ENCODE measurements at regions not wholly inside any gene's neighbourhood (a gene's known extent, or its start where the extent isn't known, plus 50 kb on each side); places are given as distances from the start of the nearest gene placed in this dataset.

DNA sequence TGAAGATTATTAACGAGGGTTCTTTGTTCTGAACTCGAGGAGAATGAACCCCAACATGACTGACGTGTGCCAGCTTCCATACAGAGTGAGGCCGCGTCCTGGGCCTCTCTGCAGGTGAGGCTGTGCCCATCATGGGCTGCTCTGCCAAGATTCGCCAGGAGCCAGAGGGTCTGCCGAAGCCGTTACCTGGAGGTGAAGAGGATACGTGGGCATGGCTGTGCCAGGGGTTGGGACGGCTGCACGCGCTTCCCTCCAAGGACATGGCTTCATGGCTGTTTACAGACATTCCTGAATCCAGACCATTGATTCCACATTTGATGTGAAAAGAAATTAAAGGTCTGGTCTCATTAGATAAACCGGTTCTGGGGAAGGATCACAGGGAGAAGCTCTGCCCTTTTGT lies 211.4 kb upstream of the SALL3 start:
- no peak for DNase-seq

- no peak for DNase-seq
Measured at GRCh38 chr18:78768656-78769501, 210.7 kb upstream of the SALL3 start.

- no peak for DNase-seq
Measured at GRCh38 chr18:78769502-78770105, 210.0 kb upstream of the SALL3 start.

DNA sequence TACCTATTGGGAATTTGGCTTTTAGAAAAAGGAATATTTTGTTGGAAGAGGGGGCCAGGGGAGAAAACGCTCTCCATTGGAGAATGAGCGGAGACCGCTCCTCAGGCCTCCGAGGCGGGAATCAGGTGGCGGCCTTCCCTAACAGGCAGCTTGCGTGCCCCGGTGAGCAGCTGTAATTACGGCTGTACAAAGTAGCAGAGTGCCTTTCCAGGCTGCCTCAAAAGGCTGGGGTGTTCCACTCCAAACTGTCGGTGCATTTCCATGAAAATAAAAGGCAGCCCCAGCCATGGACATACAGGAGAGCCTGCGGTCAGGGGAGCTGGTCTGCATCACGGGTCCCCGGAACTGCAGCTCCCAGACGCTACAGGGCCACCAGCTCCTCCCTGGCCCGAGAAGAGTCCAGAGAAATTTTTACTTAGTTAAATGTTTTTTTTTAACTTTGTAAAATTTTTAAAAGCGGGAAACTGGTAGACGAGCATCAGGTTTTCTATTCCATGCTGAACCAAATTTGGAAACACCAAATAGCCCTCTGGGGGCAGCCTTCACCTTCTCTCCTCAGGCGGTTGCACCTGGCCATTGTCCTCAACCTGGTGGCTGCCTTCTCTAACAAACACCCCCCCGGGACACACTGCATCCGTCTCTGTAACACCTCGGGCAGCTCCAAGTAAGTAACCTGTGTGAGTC lies 209.3 kb upstream of the SALL3 start:
- no peak for DNase-seq

- DNase-seq: no peak
Measured at GRCh38 chr18:78770823-78771139, 208.8 kb upstream of the SALL3 start.

- DNase-seq: no peak
Measured at GRCh38 chr18:78771496-78772359, 207.9 kb upstream of the SALL3 start.

DNA sequence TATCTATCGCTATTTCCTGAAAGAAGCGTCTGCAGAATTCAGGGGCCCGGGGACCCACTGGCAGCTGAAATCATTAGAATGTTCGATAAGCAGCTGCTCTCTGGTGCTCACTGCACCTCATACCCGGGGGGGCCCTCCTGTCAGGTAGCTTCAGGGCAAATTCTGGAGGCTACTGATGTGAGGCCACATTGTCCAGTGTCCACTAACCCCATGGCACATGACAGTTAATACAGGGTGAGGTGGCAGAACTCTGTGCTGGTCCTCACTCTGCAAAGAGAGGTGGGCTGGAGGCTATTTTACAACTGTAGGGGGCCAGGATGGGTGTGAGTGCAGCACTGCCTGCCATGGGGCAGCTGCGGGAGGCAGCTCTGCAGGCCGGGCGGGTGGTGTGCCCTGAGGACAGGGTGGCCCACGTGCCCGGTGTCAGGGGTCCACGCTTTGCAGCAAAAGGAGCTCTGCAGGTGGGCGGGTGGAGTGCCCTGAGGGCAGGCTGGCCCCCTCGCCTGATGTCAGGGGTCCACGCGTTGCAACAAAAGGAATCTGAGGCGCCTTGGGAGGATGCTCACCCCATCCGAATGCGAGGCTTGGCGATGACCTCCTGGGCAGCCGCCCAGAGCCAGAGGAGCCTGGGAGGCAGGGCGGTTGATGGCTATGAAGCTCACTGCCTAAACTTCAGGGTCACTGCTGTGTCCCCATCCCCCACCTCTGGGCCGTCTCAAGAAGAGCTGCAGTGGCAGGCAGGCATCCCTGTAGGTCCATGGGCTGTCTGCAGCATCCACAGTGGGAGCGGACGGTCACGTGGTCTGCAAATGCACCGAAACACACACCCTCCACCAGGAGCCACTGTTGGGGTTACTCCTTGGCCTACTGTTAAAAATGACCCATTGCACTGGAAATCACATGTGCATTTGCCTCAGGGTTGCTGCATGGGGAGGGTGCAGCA lies 207.0 kb upstream of the SALL3 start:
- no peak for DNase-seq

DNA sequence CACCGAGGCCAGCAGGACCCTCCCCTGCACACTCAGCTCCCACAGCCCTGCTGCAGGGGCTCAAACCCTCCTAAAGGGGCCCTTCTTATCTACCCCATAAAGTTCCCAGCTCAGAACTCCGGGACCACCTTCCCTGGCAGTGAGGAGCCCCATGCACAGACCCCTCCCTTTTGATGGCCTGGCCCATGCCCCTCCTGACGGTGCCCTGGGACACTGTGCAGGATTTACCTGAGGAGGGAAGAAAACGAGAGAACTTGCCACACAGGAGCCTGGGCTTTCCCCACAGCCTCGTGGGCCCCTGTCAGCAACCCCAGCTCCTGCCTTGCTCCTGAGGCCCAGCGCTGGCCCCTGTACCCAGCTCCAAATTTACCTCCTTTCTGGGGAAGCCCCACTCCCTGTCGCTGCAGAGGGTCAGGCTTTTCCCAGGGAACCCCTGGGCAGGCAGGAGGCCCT lies 206.3 kb upstream of the SALL3 start:
- DNase-seq: no peak

- no peak for DNase-seq
Measured at GRCh38 chr18:78773819-78774218, 205.8 kb upstream of the SALL3 start.

DNA sequence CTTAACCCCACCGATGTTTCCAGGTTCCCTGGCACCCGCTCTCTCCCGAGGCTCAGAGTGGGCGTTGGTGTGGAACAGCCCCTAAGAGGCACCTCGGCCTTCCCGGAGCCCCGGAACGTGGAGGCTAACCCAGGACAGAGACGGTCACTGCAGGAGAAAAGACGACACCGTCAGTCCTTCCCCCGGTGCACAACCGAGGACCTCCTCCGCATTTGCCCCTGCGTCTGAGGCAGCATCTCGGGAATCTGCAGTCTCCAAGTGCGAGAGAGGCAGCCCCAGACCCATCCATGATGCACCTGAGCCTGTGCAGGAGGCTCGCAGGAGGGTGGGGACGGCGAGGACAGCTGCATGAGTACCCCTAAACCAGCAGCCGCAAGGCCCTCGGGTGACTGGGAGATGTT lies 204.9 kb upstream of the SALL3 start:
- DNase-seq: no peak

- no peak for DNase-seq
Measured at GRCh38 chr18:78776151-78776550, 203.5 kb upstream of the SALL3 start.

DNA sequence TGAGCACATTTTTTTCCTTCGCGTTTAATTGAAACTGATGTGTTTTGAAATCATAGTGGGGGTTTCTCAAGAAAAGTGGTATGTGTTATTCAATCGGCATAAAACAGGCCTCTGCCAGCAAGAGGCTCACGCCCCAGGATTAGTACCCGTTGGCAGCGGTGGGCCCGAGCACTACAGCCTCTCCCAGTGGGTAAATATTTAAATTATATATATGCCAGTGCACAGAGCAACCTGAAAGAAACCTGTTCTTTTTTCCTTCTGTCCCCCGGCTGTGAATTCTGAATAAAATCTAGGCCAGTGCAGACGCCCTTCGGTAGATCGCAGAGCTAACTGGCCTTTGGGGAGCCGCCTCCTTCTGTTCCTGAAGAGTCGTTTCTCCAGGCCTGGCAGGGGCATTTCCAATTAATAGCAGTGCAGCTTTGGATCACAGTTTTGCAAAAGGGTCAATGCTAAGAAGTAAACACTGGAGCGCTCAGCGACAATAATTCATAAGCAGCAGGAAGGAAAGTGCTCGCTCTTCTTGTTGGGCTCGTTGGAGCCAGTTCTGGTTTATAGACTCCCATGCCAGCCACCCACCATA lies 202.8 kb upstream of the SALL3 start:
- no peak for DNase-seq

DNA sequence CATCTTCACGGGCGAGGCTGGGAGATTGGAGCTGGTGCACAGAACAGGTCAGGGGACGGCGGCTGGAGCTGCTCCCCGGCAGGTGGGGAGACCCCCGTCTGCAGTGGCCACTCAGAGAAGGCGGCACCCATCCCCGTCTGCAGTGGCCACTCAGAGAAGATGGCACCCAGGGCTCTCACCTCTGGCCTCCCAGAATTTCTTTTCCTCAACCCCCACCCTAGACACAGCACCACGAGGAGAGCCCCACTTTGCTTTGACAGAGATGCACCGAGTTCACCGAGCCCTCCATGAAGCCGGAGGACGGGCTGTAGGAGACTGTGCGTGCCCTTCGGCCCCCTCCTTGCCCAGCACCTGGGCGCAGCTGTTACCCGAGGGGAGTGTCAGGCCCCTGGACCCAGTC lies 201.6 kb upstream of the SALL3 start:
- no peak for DNase-seq

DNA sequence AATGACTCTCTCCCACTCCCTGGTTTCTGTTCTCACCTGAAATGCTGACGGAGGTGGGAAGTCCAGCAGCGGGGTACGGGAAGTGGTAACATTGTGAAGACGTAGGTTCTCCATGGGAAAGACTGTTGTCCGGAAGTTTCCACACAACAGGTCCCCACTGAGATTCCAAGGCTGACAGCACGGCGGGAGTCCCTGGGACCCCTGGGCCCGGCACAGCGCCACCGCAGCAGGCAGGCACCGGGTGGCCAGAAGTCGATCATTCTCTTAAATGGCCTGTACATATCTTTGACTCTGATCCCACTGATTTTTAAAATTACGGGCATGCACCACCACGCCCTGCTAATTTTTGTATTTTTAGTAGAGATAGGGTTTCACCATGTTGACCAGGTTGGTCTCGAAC lies 201.0 kb upstream of the SALL3 start:
- no peak for DNase-seq

- no peak for DNase-seq
Measured at GRCh38 chr18:78779996-78780718, 199.5 kb upstream of the SALL3 start.

DNA sequence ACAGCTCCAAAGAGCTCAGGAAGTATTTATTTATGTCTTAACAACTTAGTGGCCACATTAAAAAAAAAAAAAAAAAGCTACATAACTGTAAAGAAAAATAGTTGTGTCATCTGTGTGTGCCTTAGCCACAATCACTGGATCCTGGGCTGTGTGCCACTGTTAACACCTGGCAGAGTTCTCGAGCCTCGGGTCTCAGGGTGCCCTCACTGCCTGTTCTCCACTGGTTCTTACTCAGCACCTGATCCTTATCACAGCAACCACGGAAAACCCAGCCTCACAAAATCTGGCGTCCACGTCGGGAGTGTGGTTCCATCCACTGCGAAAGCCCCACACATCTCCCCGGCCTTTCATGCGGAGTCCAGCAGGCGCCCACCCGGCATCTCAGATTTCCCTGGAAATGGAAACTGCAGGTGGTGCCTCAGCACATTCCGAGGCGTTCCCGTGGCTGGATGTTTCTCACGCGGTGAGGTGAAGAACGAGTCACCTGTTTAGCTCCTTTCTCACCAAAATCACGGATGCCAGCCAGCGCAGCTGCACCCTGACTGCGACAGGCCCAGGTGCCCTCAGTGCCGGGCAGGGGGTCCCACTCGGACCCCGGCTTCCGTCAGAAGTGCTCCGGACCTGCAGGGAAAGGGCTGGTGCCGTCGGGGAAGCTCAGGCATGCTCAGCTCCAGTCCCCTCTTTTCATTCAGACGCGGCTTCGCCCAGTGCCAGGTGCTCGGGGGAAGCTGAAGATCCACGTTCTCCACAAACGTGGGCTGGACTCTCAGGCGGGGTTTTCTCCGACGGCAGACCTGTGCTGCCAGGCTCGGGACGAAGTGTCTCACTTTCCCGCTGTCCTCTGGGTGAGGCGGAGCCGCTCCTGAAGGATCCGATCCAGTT lies 198.7 kb upstream of the SALL3 start:
- no peak for DNase-seq

DNA sequence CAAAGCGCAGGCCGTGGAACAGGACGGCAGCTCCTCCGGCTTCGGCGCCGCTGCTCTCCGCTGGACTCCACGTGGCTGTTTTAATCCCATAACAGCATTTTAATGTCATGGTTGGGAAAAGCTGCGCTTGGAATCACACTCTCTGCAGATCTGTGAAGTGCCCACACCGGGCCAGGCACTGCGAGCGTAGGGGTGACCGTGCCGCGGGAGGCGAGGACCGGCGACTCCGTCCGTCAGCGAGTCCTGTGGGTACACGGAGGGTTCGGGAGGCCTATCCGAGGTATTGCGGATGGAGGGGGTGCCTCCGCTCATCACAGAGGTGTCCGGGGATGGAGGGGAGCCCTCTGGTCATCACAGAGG lies 198.0 kb upstream of the SALL3 start:
- DNase-seq: no peak

DNA sequence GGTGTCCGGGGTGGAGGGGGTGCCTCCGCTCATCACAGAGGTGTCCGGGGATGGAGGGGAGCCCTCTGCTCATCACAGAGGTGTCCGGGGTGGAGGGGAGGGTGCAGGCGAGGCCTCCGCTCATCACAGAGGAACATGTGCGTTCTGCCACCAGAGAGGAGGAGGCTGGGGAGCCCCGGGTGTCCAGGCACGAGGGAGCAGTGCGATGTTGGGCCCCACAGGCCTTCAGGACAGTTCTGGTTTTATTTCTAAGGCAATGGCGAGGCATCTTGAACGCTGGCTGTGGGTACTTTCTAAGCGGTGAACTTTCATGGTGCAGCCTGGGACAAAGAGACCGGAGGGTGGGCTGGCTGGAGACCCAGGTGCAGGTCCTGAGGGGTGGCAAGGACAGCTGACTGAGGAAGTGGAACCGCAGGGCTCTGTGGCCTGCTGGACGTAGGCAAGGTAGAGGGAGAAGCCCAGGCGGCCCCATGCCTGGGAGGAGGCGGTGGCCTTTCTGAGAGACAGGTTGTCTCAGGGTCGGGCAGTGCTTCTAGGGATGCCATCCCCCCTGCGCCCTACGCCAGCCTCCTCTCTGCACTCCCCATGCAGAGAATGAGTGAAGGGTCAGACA lies 196.6 kb upstream of the SALL3 start:
- DNase-seq: no peak

GRCh38 chr18:78783564-78783960 lies 196.1 kb upstream of the SALL3 start:
- DNase-seq: no peak

DNA sequence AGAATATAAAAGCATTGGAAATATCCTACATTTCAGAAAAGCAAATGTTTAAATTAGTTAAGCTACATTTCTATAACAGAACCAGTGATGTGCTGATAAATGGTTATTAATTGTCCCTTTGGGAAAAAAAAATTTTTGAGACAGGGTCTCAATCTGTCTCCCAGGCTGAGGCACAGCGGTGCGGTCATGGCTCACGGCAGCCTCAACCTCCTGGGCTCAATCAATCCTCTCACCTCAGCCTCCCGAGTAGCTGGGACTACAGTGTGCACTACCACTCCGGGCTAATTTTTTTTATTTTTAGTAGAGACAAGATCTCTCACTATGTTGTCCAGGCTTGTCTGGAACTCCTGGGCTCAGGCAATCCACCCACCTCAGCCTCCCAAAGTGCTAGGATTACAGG lies 194.8 kb upstream of the SALL3 start:
- no peak for DNase-seq

Measured in suppressor macrophage treated with lipopolysaccharide for 4 hours (primary cell).